ENCODE measurements at regions not wholly inside any gene's neighbourhood (a gene's known extent, or its start where the extent isn't known, plus 50 kb on each side); places are given as distances from the start of the nearest gene placed in this dataset.

DNA sequence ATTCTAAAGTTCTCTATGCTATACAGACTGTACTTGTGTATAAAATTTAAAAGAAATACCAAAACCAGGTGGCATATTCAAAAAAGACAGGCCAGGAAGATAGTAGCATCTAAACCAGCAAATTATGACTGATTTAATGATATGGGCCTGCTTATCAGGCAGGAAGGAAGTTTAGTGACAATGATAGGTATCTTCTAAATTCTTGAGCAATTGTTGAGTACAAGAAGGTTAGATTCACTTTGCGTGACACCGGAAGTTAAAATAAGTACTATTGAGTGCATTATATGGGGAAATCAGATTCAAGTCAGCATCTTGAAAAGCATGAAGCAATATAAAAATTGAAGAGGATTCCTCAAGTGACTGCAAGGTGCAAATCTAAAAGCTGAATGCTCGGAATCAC, 186.8 kb upstream of the RGS18 start:
- H3K4me3 ChIP-seq (ENCODE audit: low read depth, low read length) = no peak overlapping the region
- TF ChIP-seq CTCF (IDR thresholded peaks at IDR 0.05; ENCODE audit: borderline replicate concordance, insufficient read depth, low read depth, low read length) = no peak

DNA sequence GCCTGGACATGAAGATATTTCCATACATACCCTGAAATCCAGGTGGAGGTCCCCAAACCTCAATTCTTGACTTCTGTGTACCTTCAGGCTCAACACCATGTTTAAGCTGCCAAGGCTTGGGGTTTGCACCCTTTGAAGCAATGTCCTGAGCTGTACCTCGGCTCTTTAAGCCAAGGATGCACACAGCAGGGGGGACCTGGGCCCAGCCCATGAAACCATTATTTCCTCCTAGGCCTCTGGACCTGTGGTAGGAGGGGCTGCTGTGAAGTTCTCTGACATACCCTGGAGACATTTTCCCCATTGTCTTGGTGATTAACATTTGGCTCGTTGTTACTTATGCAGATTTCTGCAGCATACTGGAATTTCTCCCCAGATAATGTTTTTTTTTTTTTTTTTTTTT, 184.3 kb upstream of the RGS18 start:
- TF ChIP-seq CTCF (IDR thresholded peaks at IDR 0.05; ENCODE audit: borderline replicate concordance, insufficient read depth, low read depth, low read length) = no peak
- no peak overlapping the region for H3K4me3 ChIP-seq (ENCODE audit: low read depth, low read length)

DNA sequence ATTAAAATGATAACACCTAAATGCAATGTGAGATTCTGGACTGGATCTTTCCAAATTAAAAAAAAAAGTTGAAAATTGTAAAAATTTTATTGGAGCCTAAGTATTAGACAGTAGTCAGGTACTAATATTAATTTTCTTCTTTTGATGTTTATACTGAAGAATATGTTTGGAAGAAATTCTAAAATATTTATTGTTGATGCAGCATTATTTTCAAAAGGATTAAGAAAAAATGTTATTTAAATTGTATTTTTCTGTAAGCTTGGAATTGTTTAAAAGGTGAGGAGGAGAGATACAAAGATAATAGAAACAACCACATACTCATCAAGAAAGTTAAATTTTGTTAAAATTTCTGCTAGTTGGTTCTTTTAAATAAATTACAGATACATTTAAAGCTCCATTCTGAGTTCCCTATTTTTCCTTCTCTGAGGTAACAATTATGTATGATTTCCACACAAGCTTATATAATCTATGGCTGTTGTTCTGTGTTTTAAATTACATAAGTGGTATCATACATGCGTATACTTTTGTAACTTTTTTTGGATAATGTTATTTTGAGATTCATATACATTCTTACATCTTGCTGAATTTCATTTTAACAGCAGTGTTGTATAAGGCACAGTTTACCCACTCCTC, 180.3 kb upstream of the RGS18 start:
- no peak overlapping the region for H3K4me3 ChIP-seq (ENCODE audit: low read depth, low read length)
- no peak for TF ChIP-seq CTCF (IDR thresholded peaks at IDR 0.05; ENCODE audit: borderline replicate concordance, insufficient read depth, low read depth, low read length)

- H3K4me3 ChIP-seq (ENCODE audit: low read depth, low read length) = no peak overlapping the region
- TF ChIP-seq CTCF (IDR thresholded peaks at IDR 0.05; ENCODE audit: borderline replicate concordance, insufficient read depth, low read depth, low read length) = no peak
Measured at GRCh38 chr1:191984856-191985255, 173.4 kb upstream of the RGS18 start.

DNA sequence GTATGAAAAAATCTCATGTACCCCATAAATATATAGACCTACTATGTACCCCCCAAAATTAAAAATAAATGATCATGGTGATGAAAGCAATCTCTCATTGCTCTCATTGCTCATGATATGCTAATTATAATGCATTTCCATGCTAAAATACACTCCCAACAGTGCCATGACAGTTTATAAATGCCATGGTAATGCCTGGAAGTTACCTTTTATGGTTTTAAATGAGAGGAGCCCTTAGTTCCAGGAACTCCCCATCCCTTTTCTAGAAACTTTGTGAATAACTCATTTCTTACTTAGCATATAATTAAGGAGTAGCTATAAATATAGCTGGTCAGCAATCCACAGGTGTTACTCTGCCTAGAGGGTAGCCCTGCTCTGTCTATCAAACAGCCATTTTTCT, 166.1 kb upstream of the RGS18 start:
- no peak for TF ChIP-seq CTCF (IDR thresholded peaks at IDR 0.05; ENCODE audit: borderline replicate concordance, insufficient read depth, low read depth, low read length)

GRCh38 chr1:191993549-191993948, 164.7 kb upstream of the RGS18 start:
- no peak overlapping the region for H3K4me3 ChIP-seq (ENCODE audit: low read depth, low read length)
- no peak for TF ChIP-seq CTCF (IDR thresholded peaks at IDR 0.05; ENCODE audit: borderline replicate concordance, insufficient read depth, low read depth, low read length)

More for the DNA sequence above, 166.1 kb upstream of the RGS18 start:
- no peak overlapping the region for H3K4me3 ChIP-seq (ENCODE audit: low read depth, low read length)

DNA sequence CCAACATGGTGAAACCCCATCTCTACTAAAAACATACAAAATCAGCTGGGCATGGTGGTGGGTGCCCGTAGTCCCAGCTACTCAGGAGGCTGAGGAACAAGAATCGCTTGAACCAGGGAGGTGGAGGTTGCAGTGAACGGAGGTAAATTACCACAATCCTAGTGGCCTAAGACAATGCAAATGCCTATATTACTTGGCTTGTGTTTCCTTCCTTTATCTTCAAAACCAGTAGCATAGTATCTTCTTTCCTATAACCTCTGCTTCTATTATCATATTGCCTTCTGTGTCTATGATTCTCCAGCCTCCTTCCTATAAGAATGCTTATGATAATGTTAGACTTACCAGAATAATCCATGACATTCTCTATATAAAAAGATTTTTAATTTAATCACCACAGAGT, 156.2 kb upstream of the RGS18 start:
- H3K4me3 ChIP-seq (ENCODE audit: low read depth, low read length) = no peak overlapping the region
- TF ChIP-seq CTCF (IDR thresholded peaks at IDR 0.05; ENCODE audit: borderline replicate concordance, insufficient read depth, low read depth, low read length) = no peak

Data from GM12875 (cell line).